ENCODE measurements at regions not wholly inside any gene's neighbourhood (a gene's known extent, or its start where the extent isn't known, plus 50 kb on each side); places are given as distances from the start of the nearest gene placed in this dataset.

- TF ChIP-seq SIN3A (IDR thresholded peaks at IDR 0.05; ENCODE audit: borderline replicate concordance, insufficient read depth, low read length) (no peak), TAF1 (IDR thresholded peaks at IDR 0.05; ENCODE audit: borderline replicate concordance, insufficient read depth, low read length) (no peak), FOXP2 (optimal IDR thresholded peaks at IDR 0.05; ENCODE audit: borderline replicate concordance, extremely low read depth, extremely low read length, insufficient read depth) (no peak), POLR2AphosphoS5 (IDR thresholded peaks at IDR 0.05; ENCODE audit: low read depth, low read length) (no peak), REST (IDR thresholded peaks at IDR 0.05; ENCODE audit: insufficient read depth in 1 of 2, low read depth in 2 of 2, low read length in 2 of 2) (no peak)
Measured at GRCh38 chr14:84694161-84694560, 835.8 kb upstream of the FLRT2 start.

GRCh38 chr14:84704601-84705000 is 825.3 kb upstream of the FLRT2 start:
- no peak for TF ChIP-seq POLR2AphosphoS5 (IDR thresholded peaks at IDR 0.05; ENCODE audit: low read depth, low read length)
- TF ChIP-seq SIN3A (IDR thresholded peaks at IDR 0.05; ENCODE audit: borderline replicate concordance, insufficient read depth, low read length) = no peak
- TF ChIP-seq REST (IDR thresholded peaks at IDR 0.05; ENCODE audit: insufficient read depth in 1 of 2, low read depth in 2 of 2, low read length in 2 of 2) = no peak

DNA sequence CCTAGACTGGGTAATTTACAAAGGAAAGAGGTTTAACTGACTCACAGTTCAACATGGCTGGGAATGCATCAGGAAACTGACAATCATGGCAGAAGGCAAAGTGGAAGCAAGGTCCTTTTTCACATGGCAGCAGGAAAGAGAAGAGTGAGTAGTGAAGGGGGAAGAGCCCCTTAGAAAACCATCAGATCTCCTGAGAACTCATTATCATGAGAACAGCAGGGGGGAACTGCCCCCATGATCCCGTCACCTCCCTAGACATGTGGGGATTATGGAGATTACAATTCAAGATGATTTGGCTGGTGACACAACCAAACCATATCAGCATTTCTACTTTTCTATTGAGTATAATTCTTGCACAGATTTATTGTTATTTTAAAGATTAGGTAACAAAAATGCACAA is 822.1 kb upstream of the FLRT2 start:
- TF ChIP-seq POLR2AphosphoS5 (IDR thresholded peaks at IDR 0.05; ENCODE audit: low read depth, low read length) (no peak), TAF1 (IDR thresholded peaks at IDR 0.05; ENCODE audit: borderline replicate concordance, insufficient read depth, low read length) (no peak), REST (IDR thresholded peaks at IDR 0.05; ENCODE audit: insufficient read depth in 1 of 2, low read depth in 2 of 2, low read length in 2 of 2) (no peak)

DNA sequence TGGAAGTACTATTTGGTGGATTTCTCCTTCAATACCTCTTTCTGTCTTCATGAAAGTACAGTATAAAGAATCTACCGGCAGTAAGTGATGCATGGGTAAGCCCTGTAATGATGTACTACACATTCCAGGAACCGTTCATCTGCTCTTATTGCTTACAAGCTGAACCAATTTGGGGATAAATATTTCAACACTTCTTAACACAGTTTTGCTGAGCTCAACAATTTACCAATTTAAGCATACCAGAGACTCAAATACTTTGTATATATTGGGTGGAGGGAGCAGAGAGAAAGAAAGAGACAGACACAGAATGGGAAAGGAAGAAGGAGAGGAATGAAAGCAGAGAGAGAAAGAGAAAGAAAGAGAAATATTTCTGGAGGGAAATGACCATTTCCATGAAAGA is 821.1 kb upstream of the FLRT2 start:
- TF ChIP-seq TAF1 (IDR thresholded peaks at IDR 0.05; ENCODE audit: borderline replicate concordance, insufficient read depth, low read length) (no peak), REST (IDR thresholded peaks at IDR 0.05; ENCODE audit: insufficient read depth in 1 of 2, low read depth in 2 of 2, low read length in 2 of 2) (no peak), POLR2AphosphoS5 (IDR thresholded peaks at IDR 0.05; ENCODE audit: low read depth, low read length) (no peak), FOXP2 (optimal IDR thresholded peaks at IDR 0.05; ENCODE audit: borderline replicate concordance, extremely low read depth, extremely low read length, insufficient read depth) (no peak), SIN3A (IDR thresholded peaks at IDR 0.05; ENCODE audit: borderline replicate concordance, insufficient read depth, low read length) (no peak)

DNA sequence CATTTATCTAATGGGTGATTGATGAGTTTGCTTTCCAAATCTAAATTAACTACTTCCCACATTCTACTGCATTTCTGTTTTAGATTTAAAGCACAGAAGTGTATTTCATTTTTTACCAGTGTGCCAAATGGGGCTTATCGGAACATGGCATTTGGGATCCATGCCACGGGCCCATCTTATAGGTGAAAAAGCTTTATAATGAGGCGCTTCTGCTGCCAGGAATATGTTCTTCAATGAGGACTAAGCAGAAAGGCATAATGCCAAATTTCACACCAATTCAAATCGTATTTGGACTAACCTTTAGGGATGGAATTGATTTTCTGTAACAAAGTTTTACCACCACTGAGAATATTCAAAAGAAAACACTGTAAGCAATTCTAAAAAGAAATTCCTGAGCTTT is 803.5 kb upstream of the FLRT2 start:
- no peak for TF ChIP-seq TAF1 (IDR thresholded peaks at IDR 0.05; ENCODE audit: borderline replicate concordance, insufficient read depth, low read length)
- TF ChIP-seq FOXP2 (optimal IDR thresholded peaks at IDR 0.05; ENCODE audit: borderline replicate concordance, extremely low read depth, extremely low read length, insufficient read depth) = no peak
- TF ChIP-seq REST (IDR thresholded peaks at IDR 0.05; ENCODE audit: insufficient read depth in 1 of 2, low read depth in 2 of 2, low read length in 2 of 2) = no peak
- no peak for TF ChIP-seq SIN3A (IDR thresholded peaks at IDR 0.05; ENCODE audit: borderline replicate concordance, insufficient read depth, low read length)
- no peak for TF ChIP-seq POLR2AphosphoS5 (IDR thresholded peaks at IDR 0.05; ENCODE audit: low read depth, low read length)
